C4-2B (cell line): ENCODE measurements at regions not wholly inside any gene's neighbourhood (a gene's known extent, or its start where the extent isn't known, plus 50 kb on each side); places are given as distances from the start of the nearest gene placed in this dataset.

ENCODE experiments used
- H3K27ac ChIP-seq: fragments of 450-650 bp; 2 replicates; pipeline ENCODE4 v1.5.1; 2017
- CTCF ChIP-seq: fragments of 450-650 bp; conservative IDR thresholded peaks from 2 replicates; pipeline ENCODE4 v1.5.1; 2017; ENCODE audit warnings: mild to moderate bottlenecking
- ZFX ChIP-seq: fragments of 450-650 bp; IDR thresholded peaks from 2 replicates; pipeline ENCODE4 v1.6.1; 2017

- no peak overlapping the region for H3K27ac ChIP-seq
- TF ChIP-seq ZFX (no peak), CTCF (peak; percentile 79)
Measured at GRCh38 chr3:147616998-147617619, 207.9 kb downstream of the ZIC1 start.

GRCh38 chr3:147618691-147619090 is 209.5 kb downstream of the ZIC1 start:
- no peak overlapping the region for H3K27ac ChIP-seq
- no peak for TF ChIP-seq CTCF
- no peak for TF ChIP-seq ZFX

- H3K27ac ChIP-seq = no peak overlapping the region
- TF ChIP-seq ZFX (no peak), CTCF (no peak)
Measured at GRCh38 chr3:147619921-147620560, 210.9 kb downstream of the ZIC1 start.

- H3K27ac ChIP-seq = no peak overlapping the region
- TF ChIP-seq CTCF (no peak), ZFX (no peak)
Measured at GRCh38 chr3:147620906-147621305, 211.7 kb downstream of the ZIC1 start.

- TF ChIP-seq ZFX (no peak), CTCF (no peak)
- no peak overlapping the region for H3K27ac ChIP-seq
Measured at GRCh38 chr3:147630921-147631415, 221.8 kb downstream of the ZIC1 start.

- TF ChIP-seq CTCF (no peak), ZFX (no peak)
Measured at GRCh38 chr3:147640781-147641180, 231.6 kb downstream of the ZIC1 start.

GRCh38 chr3:147645761-147646160 is 236.6 kb downstream of the ZIC1 start:
- H3K27ac ChIP-seq = no peak overlapping the region
- no peak for TF ChIP-seq CTCF
- no peak for TF ChIP-seq ZFX

More at GRCh38 chr3:147640781-147641180, 231.6 kb downstream of the ZIC1 start:
- no peak overlapping the region for H3K27ac ChIP-seq
